GM12878 (cell line): ENCODE measurements at regions not wholly inside any gene's neighbourhood (a gene's known extent, or its start where the extent isn't known, plus 50 kb on each side); places are given as distances from the start of the nearest gene placed in this dataset.

Experiments
- ATAC-seq: fragments of 200-7000 bp; cut with Tn5 transposase; 3 replicates; pipeline ENCODE4 v1.9.1; 2020; ENCODE audit warnings: mild to moderate bottlenecking, moderate library complexity
- BruUV-seq: library from RNA; stranded (reverse); fragments of 400-500 nt; replicated peaks from 2 replicates; lab custom pipeline; 2021; lab: Mats Ljungman, UMichigan
- CTCF ChIA-PET: fragments of 300-600 bp; sonication (Branson Sonifier 250); formaldehyde crosslinking; extraction: SDS; loops from one replicate; lab custom pipeline; 2021; ENCODE audit warnings: inconsistent platforms; lab: Yijun Ruan, JAX
- POLR2A ChIA-PET: fragments of 350-600 bp; formaldehyde crosslinking; extraction: SDS; loops from one replicate; lab custom pipeline; 2021; ENCODE audit warnings: inconsistent platforms; lab: Charles Lee
- RAD21 ChIA-PET: fragments of 300-600 bp; sonication (Branson Sonifier 250); formaldehyde crosslinking; loops from one replicate; lab custom pipeline; 2023; ENCODE audit warnings: antibody characterized with exemption; ENCODE audit not compliant: unreplicated experiment; lab: Charles Lee
- SMC1A ChIA-PET: fragments of 300-600 bp; sonication (Branson Sonifier 250); formaldehyde crosslinking; loops from one replicate; lab custom pipeline; 2023; ENCODE audit not compliant: unreplicated experiment, uncharacterized antibody; lab: Charles Lee
- DNase-seq: peaks from one replicate; pipeline ENCODE4 v3.0.0-alpha.2; 2011; ENCODE audit warnings: low read depth, low spot score
- FAIRE-seq: peaks from 3 replicates; lab custom pipeline; 2011; peaks lifted over from hg19 to GRCh38; lab: Jason Lieb, UNC
- H2AFZ ChIP-seq: 2 replicates; pipeline ENCODE4 v1.6.0; 2011; ENCODE audit warnings: low read depth, low read length, control low read depth; ENCODE audit not compliant: control insufficient read depth
- H3K27ac ChIP-seq: 2 replicates; pipeline ENCODE4 v1.5.1; 2011; ENCODE audit warnings: control low read depth; ENCODE audit not compliant: control insufficient read depth, insufficient read depth
- H3K27me3 ChIP-seq, 2 experiments: replicated peaks in 1 of 2; 2 replicates each; pipeline versions ENCODE4 v1.6.0 to v1.6.1; 2011; ENCODE audit warnings: low read length in 1 of 2; ENCODE audit not compliant: control insufficient read depth in 2 of 2, insufficient read depth in 2 of 2
- H3K36me3 ChIP-seq, 2 experiments: 2 replicates each; pipeline ENCODE4 v1.5.1; 2011; ENCODE audit warnings: low read length in 1 of 2; ENCODE audit not compliant: control insufficient read depth in 2 of 2, insufficient read depth in 2 of 2
- H3K4me1 ChIP-seq: 2 replicates; pipeline ENCODE4 v1.6.1; 2011; ENCODE audit warnings: mild to moderate bottlenecking, low read length, moderate library complexity, mixed read lengths; ENCODE audit not compliant: control insufficient read depth, insufficient read depth
- H3K4me2 ChIP-seq: 2 replicates; pipeline ENCODE4 v1.6.0; 2011; ENCODE audit warnings: control low read depth; ENCODE audit not compliant: control insufficient read depth, insufficient read depth
- H3K4me3 ChIP-seq: fragments of 200-600 bp; sonication (generic); 2 replicates; pipeline ENCODE4 v1.5.1; 2016
- H3K79me2 ChIP-seq: 2 replicates; pipeline ENCODE4 v1.6.0; 2011; ENCODE audit warnings: low read length; ENCODE audit not compliant: control insufficient read depth, insufficient read depth
- H3K9ac ChIP-seq: 2 replicates; pipeline ENCODE4 v1.8.0; 2011; ENCODE audit warnings: low read length, control low read depth, mixed read lengths; ENCODE audit not compliant: control insufficient read depth, insufficient read depth
- H3K9me3 ChIP-seq: replicated peaks from 3 replicates; pipeline ENCODE4 v1.5.1; 2011; ENCODE audit warnings: mild to moderate bottlenecking, low read length; ENCODE audit not compliant: control insufficient read depth, insufficient read depth
- H4K20me1 ChIP-seq: 2 replicates; pipeline ENCODE4 v1.6.0; 2011; ENCODE audit not compliant: control insufficient read depth, insufficient read depth
- BACH1 ChIP-seq: fragments of 450-650 bp; IDR thresholded peaks from 2 replicates; pipeline ENCODE4 v1.6.1; 2017; ENCODE audit warnings: mild to moderate bottlenecking, borderline replicate concordance
- MTA2 ChIP-seq: fragments of 450-650 bp; IDR thresholded peaks from 2 replicates; pipeline ENCODE4 v1.6.1; 2016; ENCODE audit warnings: low read depth, mild to moderate bottlenecking, moderate library complexity
- NFIC ChIP-seq: IDR thresholded peaks from 2 replicates; pipeline ENCODE4 v1.6.1; 2012; ENCODE audit warnings: low read depth, mild to moderate bottlenecking, inconsistent platforms, low read length, moderate library complexity
- NKRF ChIP-seq: fragments of 450-650 bp; conservative IDR thresholded peaks from 2 replicates; pipeline ENCODE4 v1.6.1; 2017; ENCODE audit warnings: mild to moderate bottlenecking, moderate library complexity
- YY1 ChIP-seq: IDR thresholded peaks from 2 replicates; pipeline ENCODE4 v1.6.1; 2011; ENCODE audit warnings: low read depth, mild to moderate bottlenecking, low read length
- ZNF592 ChIP-seq: fragments of 450-650 bp; IDR thresholded peaks from 2 replicates; pipeline ENCODE4 v1.6.1; 2017; ENCODE audit warnings: mild to moderate bottlenecking, moderate library complexity
- WGBS: methylation state at CpG from one replicate; pipeline ENCODE4 v1.1.6; 2016; ENCODE audit warnings: low lambda C conversion rate; ENCODE audit not compliant: insufficient replicate concordance, insufficient coverage; ENCODE audit errors: missing lambda C conversion rate; 5-methylcytosine and 5-hydroxymethylcytosine counted together
- in situ Hi-C: fragments of 300-500 bp; cut with MboI; formaldehyde crosslinking; loops from 9 replicates; pipeline ENCODE4 v1.14.3; 2018; ENCODE audit warnings: mixed read lengths
- intact Hi-C: fragments of 100-400 bp; cut with micrococcal nuclease; formaldehyde crosslinking; loops from one replicate; pipeline ENCODE4 v1.14.2; 2022; ENCODE audit not compliant: unreplicated experiment

- TF ChIP-seq BACH1: no peak
- H3K27ac ChIP-seq: no peak overlapping the region
- RAD21 ChIA-PET: no interaction called here
- SMC1A ChIA-PET: no interaction called here
- no peak for FAIRE-seq
- in situ Hi-C loops: no loop called here
- no peak for ATAC-seq
- 23% methylated on average over 2 of the region's 2 CpGs for WGBS
- H3K9ac ChIP-seq: no peak overlapping the region
- H3K27me3 ChIP-seq: no peaks in the 10 kb centered on the region
- H3K9me3 ChIP-seq: no peaks in the 10 kb centered on the region
- H2AFZ ChIP-seq: no peak overlapping the region
- BruUV-seq: no TSS peak
- no peak for DNase-seq
- H4K20me1 ChIP-seq: no peaks in the 10 kb centered on the region
- H3K4me1 ChIP-seq: no peaks in the 10 kb centered on the region
- intact Hi-C loops: no loop called here
- CTCF ChIA-PET: no interaction called here
- H3K79me2 ChIP-seq: no peaks in the 10 kb centered on the region
- H3K4me2 ChIP-seq: no peak overlapping the region
- no peak overlapping the region for H3K4me3 ChIP-seq
- POLR2A ChIA-PET: no interaction called here
- H3K36me3 ChIP-seq: no peaks in the 10 kb centered on the region
Observed at GRCh38 chr4:72901553-72901952, 168.0 kb downstream of the COX18 start.

- H3K27ac ChIP-seq: no peak overlapping the region
- SMC1A ChIA-PET: no interaction called here
- in situ Hi-C loops: no loop called here
- no peaks in the 10 kb centered on the region for H3K9me3 ChIP-seq
- TF ChIP-seq YY1 (no peak), ZNF592 (no peak), NKRF (no peak), NFIC (no peak), MTA2 (no peak)
- H3K9ac ChIP-seq: no peak overlapping the region
- BruUV-seq: no TSS peak
- H3K79me2 ChIP-seq: no peaks in the 10 kb centered on the region
- H2AFZ ChIP-seq: no peak overlapping the region
- 0% methylated on average over 2 of the region's 2 CpGs for WGBS
- no peak overlapping the region for H3K4me3 ChIP-seq
- H3K36me3 ChIP-seq: no peaks in the 10 kb centered on the region
- H4K20me1 ChIP-seq: no peaks in the 10 kb centered on the region
- FAIRE-seq (no peak), ATAC-seq (no peak), DNase-seq (no peak)
- intact Hi-C loops: no loop called here
- no peaks in the 10 kb centered on the region for H3K4me1 ChIP-seq
- H3K4me2 ChIP-seq: no peak overlapping the region
- H3K27me3 ChIP-seq: no peaks in the 10 kb centered on the region
- CTCF ChIA-PET: interaction anchor here (1.1 kb wide), 1 partner anchor 227 kb away, joined by 3 read pairs; no protein-coding TSS in a partner anchor
- RAD21 ChIA-PET: no interaction called here
- POLR2A ChIA-PET: no interaction called here
Observed at GRCh38 chr4:72900952-72901351, 168.6 kb downstream of the COX18 start.
